ENCODE measurements at regions not wholly inside any gene's neighbourhood (a gene's known extent, or its start where the extent isn't known, plus 50 kb on each side); places are given as distances from the start of the nearest gene placed in this dataset.

- Histone ChIP-seq H3F3A (ENCODE audit: control insufficient read depth, insufficient read depth) (no peaks in the 10 kb centered on the region), H4K20me1 (ENCODE audit: control insufficient read depth, insufficient read depth, low read depth, low read length) (no peaks in the 10 kb centered on the region), H3K4me1 (ENCODE audit: control insufficient read depth, low read length) (no peaks in the 10 kb centered on the region), H3K79me2 (ENCODE audit: control insufficient read depth, low read length) (no peaks in the 10 kb centered on the region), H3K9me3 (ENCODE audit: control insufficient read depth, insufficient read depth, low read length) (no peaks in the 10 kb centered on the region), H3K36me3 (ENCODE audit: control insufficient read depth, low read length) (no peaks in the 10 kb centered on the region), H3K4me2 (ENCODE audit: low read length) (no peak overlapping the region), H3K9me2 (replicated peaks; ENCODE audit: control insufficient read depth, low read length) (no peaks in the 10 kb centered on the region), H3K27ac (ENCODE audit: low read depth, low read length) (no peak overlapping the region), H3K27me3 (ENCODE audit: control insufficient read depth, low read length) (no peaks in the 10 kb centered on the region), H3K4me3 (ENCODE audit: low read length) (no peak overlapping the region)
- TF ChIP-seq EZH2phosphoT487 (IDR thresholded peaks at IDR 0.05; ENCODE audit: borderline replicate concordance, low read length), result no peak
- TF ChIP-seq, protein P1, sequence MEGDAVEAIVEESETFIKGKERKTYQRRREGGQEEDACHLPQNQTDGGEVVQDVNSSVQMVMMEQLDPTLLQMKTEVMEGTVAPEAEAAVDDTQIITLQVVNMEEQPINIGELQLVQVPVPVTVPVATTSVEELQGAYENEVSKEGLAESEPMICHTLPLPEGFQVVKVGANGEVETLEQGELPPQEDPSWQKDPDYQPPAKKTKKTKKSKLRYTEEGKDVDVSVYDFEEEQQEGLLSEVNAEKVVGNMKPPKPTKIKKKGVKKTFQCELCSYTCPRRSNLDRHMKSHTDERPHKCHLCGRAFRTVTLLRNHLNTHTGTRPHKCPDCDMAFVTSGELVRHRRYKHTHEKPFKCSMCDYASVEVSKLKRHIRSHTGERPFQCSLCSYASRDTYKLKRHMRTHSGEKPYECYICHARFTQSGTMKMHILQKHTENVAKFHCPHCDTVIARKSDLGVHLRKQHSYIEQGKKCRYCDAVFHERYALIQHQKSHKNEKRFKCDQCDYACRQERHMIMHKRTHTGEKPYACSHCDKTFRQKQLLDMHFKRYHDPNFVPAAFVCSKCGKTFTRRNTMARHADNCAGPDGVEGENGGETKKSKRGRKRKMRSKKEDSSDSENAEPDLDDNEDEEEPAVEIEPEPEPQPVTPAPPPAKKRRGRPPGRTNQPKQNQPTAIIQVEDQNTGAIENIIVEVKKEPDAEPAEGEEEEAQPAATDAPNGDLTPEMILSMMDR (IDR thresholded peaks at IDR 0.05; ENCODE audit: low read depth, low read length, poor library complexity, severe bottlenecking), result no peak
Measured at GRCh38 chr11:116085031-116085635, 580.9 kb upstream of the CADM1 start.

DNA sequence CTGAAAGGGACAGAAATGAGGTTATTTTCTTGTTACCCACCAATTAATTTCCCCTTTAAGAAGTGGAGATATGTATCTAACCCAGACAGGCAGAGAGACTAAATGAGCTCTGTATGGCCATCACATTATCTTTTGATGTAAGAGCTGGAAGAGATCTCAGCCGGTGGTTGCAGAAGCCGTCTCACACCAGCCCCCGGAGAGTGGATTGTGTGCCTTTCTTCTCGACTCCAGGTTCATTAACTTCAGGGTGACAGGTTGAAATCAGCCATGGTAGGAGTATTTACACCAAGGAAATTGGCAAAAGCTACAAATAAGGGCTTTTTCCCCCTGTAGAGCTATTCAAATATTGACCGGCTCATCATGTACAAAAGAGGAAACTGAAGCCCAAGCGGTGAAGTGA lies 580.3 kb upstream of the CADM1 start:
- no peaks in the 10 kb centered on the region for H3K4me1 ChIP-seq (ENCODE audit: control insufficient read depth, low read length)
- no peak overlapping the region for H3K4me2 ChIP-seq (ENCODE audit: low read length)
- H3K79me2 ChIP-seq (ENCODE audit: control insufficient read depth, low read length), result no peaks in the 10 kb centered on the region
- no peak overlapping the region for H3K27ac ChIP-seq (ENCODE audit: low read depth, low read length)
- no peak for TF ChIP-seq EZH2phosphoT487 (IDR thresholded peaks at IDR 0.05; ENCODE audit: borderline replicate concordance, low read length)
- TF ChIP-seq, protein P1 (IDR thresholded peaks at IDR 0.05; ENCODE audit: low read depth, low read length, poor library complexity, severe bottlenecking), result no peak
- no peaks in the 10 kb centered on the region for H3K36me3 ChIP-seq (ENCODE audit: control insufficient read depth, low read length)
- no peaks in the 10 kb centered on the region for H4K20me1 ChIP-seq (ENCODE audit: control insufficient read depth, insufficient read depth, low read depth, low read length)
- H3K4me3 ChIP-seq (ENCODE audit: low read length), result no peak overlapping the region
- no peaks in the 10 kb centered on the region for H3K9me2 ChIP-seq (replicated peaks; ENCODE audit: control insufficient read depth, low read length)
- H3F3A ChIP-seq (ENCODE audit: control insufficient read depth, insufficient read depth), result no peaks in the 10 kb centered on the region
- H3K27me3 ChIP-seq (ENCODE audit: control insufficient read depth, low read length), result no peaks in the 10 kb centered on the region
- no peaks in the 10 kb centered on the region for H3K9me3 ChIP-seq (ENCODE audit: control insufficient read depth, insufficient read depth, low read length)

DNA sequence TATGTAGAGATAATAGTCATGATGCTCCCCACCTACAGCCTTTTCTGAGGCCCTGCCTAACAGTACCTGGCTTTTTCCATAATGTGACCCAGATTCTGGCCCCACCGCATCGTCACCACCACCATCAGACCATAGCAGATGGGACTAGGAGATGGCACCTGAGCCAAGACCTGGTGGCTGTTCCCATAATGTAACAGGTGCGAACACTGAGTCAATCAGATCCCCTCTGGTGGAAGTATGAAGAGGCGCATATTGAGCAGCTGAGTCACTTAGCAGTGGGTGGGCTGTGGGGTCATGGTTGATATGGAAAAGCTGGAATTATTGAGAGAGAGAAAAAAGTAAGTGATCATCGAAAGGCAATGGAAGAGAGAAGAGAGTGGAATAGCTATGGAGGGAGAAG lies 578.0 kb upstream of the CADM1 start:
- no peaks in the 10 kb centered on the region for H4K20me1 ChIP-seq (ENCODE audit: control insufficient read depth, insufficient read depth, low read depth, low read length)
- no peak for TF ChIP-seq EZH2phosphoT487 (IDR thresholded peaks at IDR 0.05; ENCODE audit: borderline replicate concordance, low read length)
- TF ChIP-seq, protein P1 (IDR thresholded peaks at IDR 0.05; ENCODE audit: low read depth, low read length, poor library complexity, severe bottlenecking), result no peak
- H3K27ac ChIP-seq (ENCODE audit: low read depth, low read length), result no peak overlapping the region
- no peaks in the 10 kb centered on the region for H3K27me3 ChIP-seq (ENCODE audit: control insufficient read depth, low read length)
- no peaks in the 10 kb centered on the region for H3K9me2 ChIP-seq (replicated peaks; ENCODE audit: control insufficient read depth, low read length)
- no peak overlapping the region for H3K4me3 ChIP-seq (ENCODE audit: low read length)
- no peak overlapping the region for H3K4me2 ChIP-seq (ENCODE audit: low read length)
- H3K4me1 ChIP-seq (ENCODE audit: control insufficient read depth, low read length), result no peaks in the 10 kb centered on the region
- no peaks in the 10 kb centered on the region for H3F3A ChIP-seq (ENCODE audit: control insufficient read depth, insufficient read depth)
- no peaks in the 10 kb centered on the region for H3K9me3 ChIP-seq (ENCODE audit: control insufficient read depth, insufficient read depth, low read length)
- H3K36me3 ChIP-seq (ENCODE audit: control insufficient read depth, low read length), result no peaks in the 10 kb centered on the region
- no peaks in the 10 kb centered on the region for H3K79me2 ChIP-seq (ENCODE audit: control insufficient read depth, low read length)

Measured in DOHH2 (cell line).